ENCODE measurements at regions not wholly inside any gene's neighbourhood (a gene's known extent, or its start where the extent isn't known, plus 50 kb on each side); places are given as distances from the start of the nearest gene placed in this dataset.

DNA sequence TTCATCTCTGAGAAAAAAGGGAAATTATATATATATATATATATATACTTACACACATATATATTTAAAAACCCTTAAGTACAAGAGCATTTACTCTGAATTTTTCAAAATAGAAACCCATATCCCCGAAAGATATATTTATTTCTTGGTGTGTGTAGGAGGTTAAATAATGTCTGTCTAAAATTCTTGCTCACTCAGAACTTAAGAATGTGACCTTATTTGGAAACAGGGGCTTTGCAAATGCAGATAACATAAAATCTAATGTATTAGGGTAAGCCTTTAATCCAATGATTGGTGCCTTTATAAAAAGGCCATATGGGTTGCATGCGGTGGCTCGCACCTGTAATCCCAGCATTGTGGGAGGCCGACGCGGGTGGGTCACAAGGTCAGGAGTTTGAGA is 517.3 kb upstream of the TLE4 start:
- 100% methylated on average over 2 of the region's 6 CpGs for WGBS (ENCODE audit: insufficient coverage)
- no peak overlapping the region for H3K9ac ChIP-seq (ENCODE audit: insufficient read depth, low read length, poor library complexity, severe bottlenecking)
- Mint-ChIP-seq H3K4me3 (no peak overlapping the region), H3K4me1 (no peaks in the 10 kb centered on the region), H3K27me3 (ENCODE audit: low read depth in 3 of 3) (peaks cover 0 to 2% (median 0%) of the 10 kb centered on the region in 3 donors), H3K9me3 (peaks cover 0 to 3% (median 0%) of the 10 kb centered on the region in 7 donors), H3K36me3 (no peaks in the 10 kb centered on the region), H3K27ac (no peak overlapping the region)
- no peaks in the 10 kb centered on the region for H3K9me3 ChIP-seq (replicated peaks in 1 of 2; ENCODE audit: control insufficient read depth in 1 of 2, insufficient read depth in 1 of 2, low read length in 2 of 2)
- no peaks in the 10 kb centered on the region for H3K27me3 ChIP-seq (ENCODE audit: control insufficient read depth in 2 of 2, insufficient read depth in 2 of 2, low read length in 2 of 2)
- no peaks in the 10 kb centered on the region for H3K36me3 ChIP-seq (replicated peaks in 1 of 2; ENCODE audit: control insufficient read depth in 1 of 2, insufficient read depth in 2 of 2, low read length in 2 of 2)
- H3K27ac ChIP-seq (ENCODE audit: low read depth in 1 of 2, low read length in 2 of 2): no peak overlapping the region
- no peak overlapping the region for H3K4me2 ChIP-seq (replicated peaks; ENCODE audit: extremely low read depth, low read length, poor library complexity, severe bottlenecking)
- DNase-seq: no peak
- TF ChIP-seq, protein P1, sequence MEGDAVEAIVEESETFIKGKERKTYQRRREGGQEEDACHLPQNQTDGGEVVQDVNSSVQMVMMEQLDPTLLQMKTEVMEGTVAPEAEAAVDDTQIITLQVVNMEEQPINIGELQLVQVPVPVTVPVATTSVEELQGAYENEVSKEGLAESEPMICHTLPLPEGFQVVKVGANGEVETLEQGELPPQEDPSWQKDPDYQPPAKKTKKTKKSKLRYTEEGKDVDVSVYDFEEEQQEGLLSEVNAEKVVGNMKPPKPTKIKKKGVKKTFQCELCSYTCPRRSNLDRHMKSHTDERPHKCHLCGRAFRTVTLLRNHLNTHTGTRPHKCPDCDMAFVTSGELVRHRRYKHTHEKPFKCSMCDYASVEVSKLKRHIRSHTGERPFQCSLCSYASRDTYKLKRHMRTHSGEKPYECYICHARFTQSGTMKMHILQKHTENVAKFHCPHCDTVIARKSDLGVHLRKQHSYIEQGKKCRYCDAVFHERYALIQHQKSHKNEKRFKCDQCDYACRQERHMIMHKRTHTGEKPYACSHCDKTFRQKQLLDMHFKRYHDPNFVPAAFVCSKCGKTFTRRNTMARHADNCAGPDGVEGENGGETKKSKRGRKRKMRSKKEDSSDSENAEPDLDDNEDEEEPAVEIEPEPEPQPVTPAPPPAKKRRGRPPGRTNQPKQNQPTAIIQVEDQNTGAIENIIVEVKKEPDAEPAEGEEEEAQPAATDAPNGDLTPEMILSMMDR (IDR thresholded peaks at IDR 0.05): no peak
- H3K4me3 ChIP-seq (replicated peaks in 1 of 3; ENCODE audit: low read depth in 2 of 3, low read length in 3 of 3): no peak overlapping the region
- no peak overlapping the region for H2AFZ ChIP-seq (ENCODE audit: insufficient read depth, low read depth, low read length, poor library complexity, severe bottlenecking)
- no peaks in the 10 kb centered on the region for H4K20me1 ChIP-seq (ENCODE audit: insufficient read depth, low read length)
- H3K4me1 ChIP-seq (ENCODE audit: control insufficient read depth in 1 of 2, insufficient read depth in 2 of 2, low read length in 2 of 2): no peaks in the 10 kb centered on the region
- intact Hi-C loops (cut with micrococcal nuclease): no loop called here
- no peaks in the 10 kb centered on the region for H3K79me2 ChIP-seq (ENCODE audit: insufficient read depth, low read length)

- no peaks in the 10 kb centered on the region for H3K36me3 ChIP-seq (replicated peaks in 1 of 2; ENCODE audit: control insufficient read depth in 1 of 2, insufficient read depth in 2 of 2, low read length in 2 of 2)
- no peak overlapping the region for H3K27ac ChIP-seq (ENCODE audit: low read depth in 1 of 2, low read length in 2 of 2)
- H3K27me3 ChIP-seq (ENCODE audit: control insufficient read depth in 2 of 2, insufficient read depth in 2 of 2, low read length in 2 of 2): no peaks in the 10 kb centered on the region
- no peak overlapping the region for H3K9ac ChIP-seq (ENCODE audit: insufficient read depth, low read length, poor library complexity, severe bottlenecking)
- intact Hi-C loops (cut with micrococcal nuclease): no loop called here
- H3K79me2 ChIP-seq (ENCODE audit: insufficient read depth, low read length): no peaks in the 10 kb centered on the region
- H3K4me1 ChIP-seq (ENCODE audit: control insufficient read depth in 1 of 2, insufficient read depth in 2 of 2, low read length in 2 of 2): no peaks in the 10 kb centered on the region
- H3K4me2 ChIP-seq (replicated peaks; ENCODE audit: extremely low read depth, low read length, poor library complexity, severe bottlenecking): no peak overlapping the region
- no peaks in the 10 kb centered on the region for H4K20me1 ChIP-seq (ENCODE audit: insufficient read depth, low read length)
- 75% methylated on average over 2 of the region's 5 CpGs for WGBS (ENCODE audit: insufficient coverage)
- Mint-ChIP-seq H3K27me3 (ENCODE audit: low read depth in 3 of 3) (peaks cover 0 to 1% (median 0%) of the 10 kb centered on the region in 3 donors), H3K36me3 (no peaks in the 10 kb centered on the region), H3K9me3 (peaks cover 0 to 6% (median 3%) of the 10 kb centered on the region in 7 donors), H3K4me1 (no peaks in the 10 kb centered on the region), H3K27ac (no peak overlapping the region), H3K4me3 (no peak overlapping the region)
- no peak for DNase-seq
- TF ChIP-seq, protein P1 (IDR thresholded peaks at IDR 0.05): no peak
- no peak overlapping the region for H3K4me3 ChIP-seq (replicated peaks in 1 of 3; ENCODE audit: low read depth in 2 of 3, low read length in 3 of 3)
- no peaks in the 10 kb centered on the region for H3K9me3 ChIP-seq (replicated peaks in 1 of 2; ENCODE audit: control insufficient read depth in 1 of 2, insufficient read depth in 1 of 2, low read length in 2 of 2)
- H2AFZ ChIP-seq (ENCODE audit: insufficient read depth, low read depth, low read length, poor library complexity, severe bottlenecking): no peak overlapping the region
Measured at GRCh38 chr9:79056041-79056440, 515.7 kb upstream of the TLE4 start.

Data from CD14-positive monocyte (primary cell).